22Rv1 (cell line): ENCODE measurements at regions not wholly inside any gene's neighbourhood (a gene's known extent, or its start where the extent isn't known, plus 50 kb on each side); places are given as distances from the start of the nearest gene placed in this dataset.

Experiments used
- ZFX ChIP-seq: fragments of 450-650 bp; IDR thresholded peaks from 2 replicates; pipeline ENCODE4 v1.6.1; 2017; ENCODE audit warnings: antibody characterized with exemption, borderline replicate concordance
- TF ChIP-seq, protein P1 (sequence below): fragments of 450-650 bp; IDR thresholded peaks from 2 replicates; pipeline ENCODE4 v1.5.1; 2017; ENCODE audit warnings: mild to moderate bottlenecking

DNA sequence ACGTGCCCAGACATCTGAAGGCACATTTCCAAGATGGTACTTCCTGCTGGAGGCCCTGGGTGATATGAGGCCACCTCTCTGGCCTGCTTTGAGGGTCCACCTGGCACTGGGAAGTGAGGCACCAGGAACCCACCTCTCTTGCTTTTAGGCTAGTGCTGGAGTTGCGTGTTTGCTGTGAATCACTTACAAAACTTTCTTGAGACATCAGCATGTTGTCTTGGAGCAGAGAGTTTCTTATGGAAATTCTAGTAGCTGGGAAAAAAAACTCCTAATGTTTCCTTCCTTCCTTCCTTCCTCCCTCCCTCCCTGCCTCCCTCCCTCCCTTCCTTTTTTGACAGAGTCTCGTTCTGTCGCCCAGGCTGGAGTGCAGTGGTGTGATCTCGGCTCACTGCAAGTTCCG, 341.3 kb downstream of the MIAT start:
- TF ChIP-seq, protein P1, sequence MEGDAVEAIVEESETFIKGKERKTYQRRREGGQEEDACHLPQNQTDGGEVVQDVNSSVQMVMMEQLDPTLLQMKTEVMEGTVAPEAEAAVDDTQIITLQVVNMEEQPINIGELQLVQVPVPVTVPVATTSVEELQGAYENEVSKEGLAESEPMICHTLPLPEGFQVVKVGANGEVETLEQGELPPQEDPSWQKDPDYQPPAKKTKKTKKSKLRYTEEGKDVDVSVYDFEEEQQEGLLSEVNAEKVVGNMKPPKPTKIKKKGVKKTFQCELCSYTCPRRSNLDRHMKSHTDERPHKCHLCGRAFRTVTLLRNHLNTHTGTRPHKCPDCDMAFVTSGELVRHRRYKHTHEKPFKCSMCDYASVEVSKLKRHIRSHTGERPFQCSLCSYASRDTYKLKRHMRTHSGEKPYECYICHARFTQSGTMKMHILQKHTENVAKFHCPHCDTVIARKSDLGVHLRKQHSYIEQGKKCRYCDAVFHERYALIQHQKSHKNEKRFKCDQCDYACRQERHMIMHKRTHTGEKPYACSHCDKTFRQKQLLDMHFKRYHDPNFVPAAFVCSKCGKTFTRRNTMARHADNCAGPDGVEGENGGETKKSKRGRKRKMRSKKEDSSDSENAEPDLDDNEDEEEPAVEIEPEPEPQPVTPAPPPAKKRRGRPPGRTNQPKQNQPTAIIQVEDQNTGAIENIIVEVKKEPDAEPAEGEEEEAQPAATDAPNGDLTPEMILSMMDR = no peak
- TF ChIP-seq ZFX = no peak
